Ishikawa (cell line): ENCODE measurements at regions not wholly inside any gene's neighbourhood (a gene's known extent, or its start where the extent isn't known, plus 50 kb on each side); places are given as distances from the start of the nearest gene placed in this dataset.

Experiments used
- CEBPB ChIP-seq: IDR thresholded peaks from 2 replicates; pipeline ENCODE4 v1.6.1; 2012
- CREB1 ChIP-seq: IDR thresholded peaks from 2 replicates; pipeline ENCODE4 v1.6.1; 2012; ENCODE audit warnings: low read depth
- EGR1 ChIP-seq: IDR thresholded peaks from 2 replicates; pipeline ENCODE4 v1.6.1; 2012
- EP300 ChIP-seq: IDR thresholded peaks from 2 replicates; pipeline ENCODE4 v1.6.1; 2012; ENCODE audit warnings: borderline replicate concordance
- FOXM1 ChIP-seq: IDR thresholded peaks from 2 replicates; pipeline ENCODE4 v1.6.1; 2012; ENCODE audit warnings: low read depth, borderline replicate concordance
- MAX ChIP-seq: IDR thresholded peaks from 2 replicates; pipeline ENCODE4 v1.6.1; 2012
- NFIC ChIP-seq: IDR thresholded peaks from 2 replicates; pipeline ENCODE4 v1.6.1; 2012
- RAD21 ChIP-seq: IDR thresholded peaks from 2 replicates; pipeline ENCODE4 v1.6.1; 2012; ENCODE audit warnings: low read depth
- REST ChIP-seq: IDR thresholded peaks from 2 replicates; pipeline ENCODE4 v1.6.1; 2012; ENCODE audit warnings: low read depth, mild to moderate bottlenecking
- TAF1 ChIP-seq: IDR thresholded peaks from 2 replicates; pipeline ENCODE4 v1.6.1; 2012; ENCODE audit warnings: low read depth, mild to moderate bottlenecking
- TCF12 ChIP-seq: IDR thresholded peaks from 2 replicates; pipeline ENCODE4 v1.6.1; 2012; ENCODE audit warnings: low read depth
- TEAD4 ChIP-seq: IDR thresholded peaks from 2 replicates; pipeline ENCODE4 v1.6.1; 2012
- USF1 ChIP-seq: IDR thresholded peaks from 2 replicates; pipeline ENCODE4 v1.6.1; 2012
- YY1 ChIP-seq: IDR thresholded peaks from 2 replicates; pipeline ENCODE4 v1.6.1; 2012; ENCODE audit warnings: low read depth
- ZBTB7A ChIP-seq: IDR thresholded peaks from 2 replicates; pipeline ENCODE4 v1.6.1; 2012; ENCODE audit warnings: low read depth

- TF ChIP-seq TAF1 (no peak), EGR1 (no peak), NFIC (no peak), EP300 (no peak), MAX (no peak), TCF12 (no peak), USF1 (no peak), RAD21 (no peak)
These were observed 734.4 kb downstream of the MAFB start for GRCh38 chr20:39954621-39955020.

GRCh38 chr20:39946931-39947330, 742.1 kb downstream of the MAFB start:
- TF ChIP-seq RAD21 = no peak
- no peak for TF ChIP-seq REST
- no peak for TF ChIP-seq EP300
- no peak for TF ChIP-seq TCF12
- no peak for TF ChIP-seq FOXM1
- no peak for TF ChIP-seq TAF1
- no peak for TF ChIP-seq USF1
- no peak for TF ChIP-seq CEBPB
- no peak for TF ChIP-seq NFIC
- TF ChIP-seq TEAD4 = no peak
- no peak for TF ChIP-seq YY1
- no peak for TF ChIP-seq EGR1
- no peak for TF ChIP-seq MAX
- no peak for TF ChIP-seq CREB1
- TF ChIP-seq ZBTB7A = no peak

- TF ChIP-seq TEAD4 (no peak), EGR1 (no peak), REST (no peak), YY1 (no peak), ZBTB7A (no peak), FOXM1 (no peak), TAF1 (no peak), CEBPB (no peak), EP300 (no peak), USF1 (no peak)
These were observed 742.8 kb downstream of the MAFB start for GRCh38 chr20:39946053-39946810.

- TF ChIP-seq RAD21 (no peak), MAX (no peak), YY1 (no peak)
These were observed 744.2 kb downstream of the MAFB start for GRCh38 chr20:39944861-39945260.

- TF ChIP-seq EGR1 = no peak
- no peak for TF ChIP-seq CREB1
- no peak for TF ChIP-seq RAD21
- no peak for TF ChIP-seq FOXM1
- TF ChIP-seq YY1 = no peak
- no peak for TF ChIP-seq USF1
- TF ChIP-seq TCF12 = no peak
- no peak for TF ChIP-seq TAF1
- no peak for TF ChIP-seq CEBPB
- no peak for TF ChIP-seq EP300
These were observed 745.7 kb downstream of the MAFB start for GRCh38 chr20:39943336-39943735.
